KBM-7 (cell line): ENCODE measurements at regions not wholly inside any gene's neighbourhood (a gene's known extent, or its start where the extent isn't known, plus 50 kb on each side); places are given as distances from the start of the nearest gene placed in this dataset.
"Not testable (repeated sequence)": the region's sequence is repeated elsewhere in the genome, so short reads cannot be mapped to it uniquely, and the experiment has no call there.

Source experiments
- DNase-seq: peaks from one replicate; pipeline ENCODE4 v3.0.0-alpha.2; 2015
- in situ Hi-C: fragments of 300-500 bp; cut with MboI; formaldehyde crosslinking; loops from 2 replicates; pipeline ENCODE4 v1.14.3; 2020; ENCODE audit warnings: low sequenced_read_pairs, low pct_unique_long_range_greater_than_20kb, mixed read lengths

GRCh38 chr16:59052231-59052630, 318.1 kb upstream of the GOT2 start:
- in situ Hi-C loops, result no loop called here

GRCh38 chr16:59048876-59049275, 314.8 kb upstream of the GOT2 start:
- in situ Hi-C loops, result no loop called here
- DNase-seq, result no peak

More at GRCh38 chr16:59052231-59052630, 318.1 kb upstream of the GOT2 start:
- no peak for DNase-seq

GRCh38 chr16:59047114-59047513, 313.0 kb upstream of the GOT2 start:
- DNase-seq, result no peak
- in situ Hi-C loops, result no loop called here

- in situ Hi-C loops, result no loop called here
- DNase-seq, result no peak
These were observed 312.2 kb upstream of the GOT2 start for GRCh38 chr16:59046335-59046734.

GRCh38 chr16:59045501-59045900, 311.4 kb upstream of the GOT2 start:
- DNase-seq, result no peak
- in situ Hi-C loops, result no loop called here

GRCh38 chr16:59044616-59045015, 310.5 kb upstream of the GOT2 start:
- in situ Hi-C loops, result no loop called here
- DNase-seq, result no peak

GRCh38 chr16:59042301-59042700, 308.2 kb upstream of the GOT2 start:
- in situ Hi-C loops, result no loop called here
- DNase-seq, result peak; percentile 91

GRCh38 chr16:59039066-59039720, 305.1 kb upstream of the GOT2 start:
- in situ Hi-C loops, result no loop called here
- peak; percentile 12 for DNase-seq

GRCh38 chr16:59030923-59031485, 296.9 kb upstream of the GOT2 start:
- no peak for DNase-seq
- in situ Hi-C loops, result no loop called here

- in situ Hi-C loops, result no loop called here
- no peak for DNase-seq
These were observed 287.6 kb upstream of the GOT2 start for GRCh38 chr16:59021751-59022150.

- DNase-seq, result no peak
- in situ Hi-C loops, result no loop called here
These were observed 279.8 kb upstream of the GOT2 start for GRCh38 chr16:59013930-59014329.

GRCh38 chr16:58999762-59000161, 265.6 kb upstream of the GOT2 start:
- in situ Hi-C loops, result no loop called here
- no peak for DNase-seq

GRCh38 chr16:58992755-58993154, 258.6 kb upstream of the GOT2 start:
- in situ Hi-C loops, DNase-seq: not testable (repeated sequence)

- peak; percentile 12 for DNase-seq
- in situ Hi-C loops, result not testable (repeated sequence)
These were observed 249.3 kb upstream of the GOT2 start for GRCh38 chr16:58983181-58983965.

- in situ Hi-C loops, result no loop called here
- DNase-seq, result no peak
These were observed 236.7 kb upstream of the GOT2 start for GRCh38 chr16:58970775-58971174.

GRCh38 chr16:58963479-58963878, 229.4 kb upstream of the GOT2 start:
- DNase-seq, result no peak
- in situ Hi-C loops, result no loop called here

GRCh38 chr16:58962811-58963210, 228.7 kb upstream of the GOT2 start:
- in situ Hi-C loops, result no loop called here
- no peak for DNase-seq

GRCh38 chr16:58960484-58960883, 226.4 kb upstream of the GOT2 start:
- in situ Hi-C loops, result no loop called here
- no peak for DNase-seq

- DNase-seq, result no peak
- in situ Hi-C loops, result no loop called here
These were observed 225.9 kb upstream of the GOT2 start for GRCh38 chr16:58960034-58960433.

- DNase-seq, result no peak
- in situ Hi-C loops, result no loop called here
These were observed 224.6 kb upstream of the GOT2 start for GRCh38 chr16:58958749-58959148.
